Kidney epithelial cell (primary cell): ENCODE measurements at regions not wholly inside any gene's neighbourhood (a gene's known extent, or its start where the extent isn't known, plus 50 kb on each side); places are given as distances from the start of the nearest gene placed in this dataset.

Source experiments
- DNase-seq: peaks from one replicate; pipeline ENCODE4 v3.0.0-alpha.2; 2010; ENCODE audit warnings: low read depth
- H3K27me3 ChIP-seq: 2 replicates; pipeline ENCODE4 v1.6.0; 2011; ENCODE audit warnings: low read length; ENCODE audit not compliant: control insufficient read depth, insufficient read depth
- H3K36me3 ChIP-seq: 2 replicates; pipeline ENCODE4 v1.5.1; 2011; ENCODE audit warnings: low read length; ENCODE audit not compliant: control insufficient read depth, insufficient read depth
- H3K4me3 ChIP-seq: 2 replicates; pipeline ENCODE4 v1.5.1; 2011; ENCODE audit warnings: low read depth, mild to moderate bottlenecking, control low read depth, low read length
- TF ChIP-seq, protein P1 (sequence below): IDR thresholded peaks from 2 replicates; pipeline ENCODE4 v1.5.1; 2011; ENCODE audit warnings: mild to moderate bottlenecking, moderate library complexity, low read length, control low read depth, inconsistent platforms; ENCODE audit not compliant: insufficient read depth, poor library complexity, severe bottlenecking

DNA sequence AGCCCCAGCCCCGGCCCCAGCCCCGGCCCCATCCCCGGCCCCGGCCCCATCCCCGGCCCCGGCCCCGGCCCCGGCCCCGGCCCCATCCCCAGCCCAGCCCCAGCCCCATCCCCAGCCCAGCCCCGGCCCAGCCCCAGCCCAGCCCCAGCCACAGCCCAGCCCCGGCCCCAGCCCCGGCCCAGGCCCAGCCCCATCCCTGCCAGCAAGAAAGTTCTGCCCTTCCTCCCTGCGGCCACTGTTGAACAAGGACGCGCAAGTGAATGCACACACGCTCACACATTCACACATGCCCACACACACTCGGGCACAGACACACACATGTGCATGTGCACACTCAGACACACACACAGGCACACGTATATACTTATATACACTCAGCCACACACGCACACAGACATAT is 287.0 kb downstream of the NDUFA10 start:
- H3K36me3 ChIP-seq: no peaks in the 10 kb centered on the region
- TF ChIP-seq, protein P1, sequence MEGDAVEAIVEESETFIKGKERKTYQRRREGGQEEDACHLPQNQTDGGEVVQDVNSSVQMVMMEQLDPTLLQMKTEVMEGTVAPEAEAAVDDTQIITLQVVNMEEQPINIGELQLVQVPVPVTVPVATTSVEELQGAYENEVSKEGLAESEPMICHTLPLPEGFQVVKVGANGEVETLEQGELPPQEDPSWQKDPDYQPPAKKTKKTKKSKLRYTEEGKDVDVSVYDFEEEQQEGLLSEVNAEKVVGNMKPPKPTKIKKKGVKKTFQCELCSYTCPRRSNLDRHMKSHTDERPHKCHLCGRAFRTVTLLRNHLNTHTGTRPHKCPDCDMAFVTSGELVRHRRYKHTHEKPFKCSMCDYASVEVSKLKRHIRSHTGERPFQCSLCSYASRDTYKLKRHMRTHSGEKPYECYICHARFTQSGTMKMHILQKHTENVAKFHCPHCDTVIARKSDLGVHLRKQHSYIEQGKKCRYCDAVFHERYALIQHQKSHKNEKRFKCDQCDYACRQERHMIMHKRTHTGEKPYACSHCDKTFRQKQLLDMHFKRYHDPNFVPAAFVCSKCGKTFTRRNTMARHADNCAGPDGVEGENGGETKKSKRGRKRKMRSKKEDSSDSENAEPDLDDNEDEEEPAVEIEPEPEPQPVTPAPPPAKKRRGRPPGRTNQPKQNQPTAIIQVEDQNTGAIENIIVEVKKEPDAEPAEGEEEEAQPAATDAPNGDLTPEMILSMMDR: no peak
- H3K4me3 ChIP-seq: no peak overlapping the region
- no peak for DNase-seq
- H3K27me3 ChIP-seq: peaks cover 2% of the 10 kb centered on the region

DNA sequence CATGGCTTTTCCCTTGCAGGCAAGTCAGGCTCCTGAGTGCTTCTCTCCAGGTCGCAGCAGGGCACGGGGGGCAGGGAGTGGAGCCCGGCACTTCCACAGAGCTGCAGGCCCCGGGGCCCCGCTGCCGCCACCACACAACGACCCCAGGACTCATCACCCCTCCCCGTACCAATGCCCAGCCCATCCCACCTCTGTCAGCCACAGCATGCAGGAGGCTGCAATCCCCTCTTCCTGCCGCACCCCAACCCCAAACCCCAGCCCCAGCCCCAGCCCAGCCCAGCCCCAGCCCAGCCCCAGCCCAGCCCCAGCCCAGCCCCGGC is 288.0 kb downstream of the NDUFA10 start:
- H3K4me3 ChIP-seq: no peak overlapping the region
- DNase-seq: no peak
- TF ChIP-seq, protein P1: no peak
- H3K27me3 ChIP-seq: peaks cover 2% of the 10 kb centered on the region
- no peaks in the 10 kb centered on the region for H3K36me3 ChIP-seq

DNA sequence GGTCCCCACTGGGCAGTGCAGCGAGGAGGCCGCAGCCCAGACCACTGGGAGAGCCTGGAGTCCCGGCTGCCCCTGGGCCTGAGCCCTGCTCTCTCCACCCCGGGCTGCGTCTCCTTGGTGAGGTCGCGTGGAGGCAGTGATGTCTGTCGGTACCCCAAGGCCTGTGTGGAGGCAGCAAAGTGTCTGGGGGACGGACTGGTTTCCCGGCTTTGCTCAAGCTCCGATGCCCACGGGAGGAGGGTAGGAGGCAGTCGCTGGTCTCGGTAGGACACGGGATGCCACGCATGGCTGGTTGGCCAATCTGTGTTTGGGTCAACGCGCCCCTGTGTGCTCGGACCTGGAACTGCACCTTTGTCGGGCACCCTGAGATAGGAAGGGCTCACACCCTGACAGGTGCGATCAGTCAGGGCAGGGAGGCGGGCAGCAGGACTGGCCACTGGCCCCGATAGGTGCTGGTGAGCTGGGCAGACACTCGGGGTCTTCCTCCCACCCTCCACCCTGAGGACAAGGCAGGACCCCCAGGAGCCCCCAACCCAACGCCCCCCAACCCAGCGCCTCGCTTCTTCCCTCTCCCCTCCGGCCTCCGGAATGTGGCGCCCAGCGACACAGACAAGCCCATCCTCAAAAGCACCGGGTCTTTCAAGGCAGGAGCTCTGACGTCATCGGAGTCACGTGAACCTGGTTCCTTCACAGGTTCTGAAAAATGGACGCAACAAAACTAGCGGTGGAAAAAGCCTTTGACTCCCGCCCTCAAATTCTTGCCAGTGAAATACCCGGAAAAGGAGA is 288.6 kb downstream of the NDUFA10 start:
- no peak for DNase-seq
- no peak overlapping the region for H3K4me3 ChIP-seq
- H3K36me3 ChIP-seq: no peaks in the 10 kb centered on the region
- TF ChIP-seq, protein P1: no peak
- H3K27me3 ChIP-seq: peaks cover 2% of the 10 kb centered on the region

DNA sequence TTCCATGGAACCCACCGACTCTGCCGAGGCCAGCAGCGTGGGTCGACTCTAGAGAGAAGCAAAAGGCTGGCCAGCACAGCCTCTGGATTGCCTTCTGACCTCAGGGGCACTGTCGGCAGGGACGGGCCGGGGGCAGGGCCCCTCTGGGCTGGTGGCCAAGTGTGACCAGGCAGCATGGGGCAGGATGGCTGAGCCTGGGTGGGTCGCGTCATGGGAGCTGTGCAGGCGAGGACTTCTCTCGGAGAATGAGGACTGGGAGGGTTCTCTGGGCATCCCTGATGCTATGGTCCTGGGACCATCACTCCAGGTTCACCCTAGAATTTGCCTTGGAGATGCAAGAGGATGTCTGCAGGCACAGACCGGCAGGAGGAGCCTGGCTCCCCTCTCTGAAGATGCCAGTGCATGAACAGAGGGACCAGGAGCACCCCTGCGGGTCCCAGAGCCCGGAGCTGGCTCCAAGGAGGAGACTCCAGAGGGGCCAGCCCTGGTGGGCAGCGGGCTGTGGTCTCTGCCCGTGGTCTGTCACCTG is 289.2 kb downstream of the NDUFA10 start:
- TF ChIP-seq, protein P1: no peak
- H3K27me3 ChIP-seq: peaks cover 2% of the 10 kb centered on the region
- no peak for DNase-seq
- no peaks in the 10 kb centered on the region for H3K36me3 ChIP-seq
- no peak overlapping the region for H3K4me3 ChIP-seq

DNA sequence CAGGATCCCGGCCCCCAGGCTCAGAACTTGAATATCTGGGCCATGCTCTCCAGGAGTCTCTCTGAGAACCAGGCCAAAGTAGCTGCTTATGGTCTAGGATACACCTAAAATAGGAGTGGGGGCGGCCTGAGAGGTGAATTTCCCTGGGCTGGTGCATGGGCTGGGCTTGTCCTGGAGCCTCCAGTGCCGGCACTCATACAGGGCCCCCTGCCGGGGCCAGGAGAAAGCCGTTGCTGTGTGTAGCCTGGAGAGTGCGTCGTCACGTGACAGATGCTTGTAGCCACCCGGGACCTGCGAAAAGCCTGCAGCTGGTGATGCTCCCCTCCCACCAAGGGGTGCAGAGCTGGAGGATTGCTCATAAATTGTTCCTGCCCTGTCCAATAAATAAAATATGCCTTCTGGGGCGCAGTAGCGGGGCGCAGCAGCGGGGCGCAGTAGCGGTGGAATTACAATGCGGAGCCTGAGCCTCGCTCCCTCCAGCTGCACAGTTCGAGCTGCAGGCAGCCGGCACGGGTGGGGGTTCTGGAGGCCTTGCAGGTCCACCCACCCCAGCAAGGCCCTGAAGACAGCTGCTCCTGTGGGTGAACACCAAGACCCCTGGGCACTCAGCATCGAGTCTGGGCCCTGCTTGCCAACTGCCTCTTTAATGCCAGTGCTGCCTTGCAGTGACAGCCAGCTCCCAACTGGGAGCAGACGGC is 289.9 kb downstream of the NDUFA10 start:
- H3K27me3 ChIP-seq: peaks cover 2% of the 10 kb centered on the region
- TF ChIP-seq, protein P1: no peak
- no peak overlapping the region for H3K4me3 ChIP-seq
- no peak for DNase-seq
- H3K36me3 ChIP-seq: no peaks in the 10 kb centered on the region
